Activated CD4-positive, alpha-beta T cell treated with anti-CD3 and anti-CD28 coated beads for 36 hours (primary cell): ENCODE measurements at regions not wholly inside any gene's neighbourhood (a gene's known extent, or its start where the extent isn't known, plus 50 kb on each side); places are given as distances from the start of the nearest gene placed in this dataset.
"Not testable (repeated sequence)": the region's sequence is repeated elsewhere in the genome, so short reads cannot be mapped to it uniquely, and the experiment has no call there.

Source experiments
- ATAC-seq: fragments of 200-7000 bp; cut with Tn5 transposase; one replicate; pipeline ENCODE4 v1.10.0; 2021; ENCODE audit warnings: mild to moderate bottlenecking, moderate library complexity
- CTCF ChIA-PET: fragments of 350-600 bp; sonication (Branson Sonifier 250); formaldehyde crosslinking; loops from one replicate; lab custom pipeline; 2021; ENCODE audit warnings: antibody characterized with exemption; lab: Charles Lee
- POLR2A ChIA-PET: fragments of 350-600 bp; sonication (Branson Sonifier 250); formaldehyde crosslinking; loops from one replicate; lab custom pipeline; 2021; ENCODE audit warnings: antibody characterized with exemption, inconsistent platforms; lab: Charles Lee
- DNase-seq: peaks from one replicate; pipeline ENCODE4 v3.0.0-alpha.2; 2020
- H3K27ac Mint-ChIP-seq: one replicate; pipeline ENCODE4 v1.8.0; 2021; ENCODE audit warnings: mixed read lengths
- H3K27me3 Mint-ChIP-seq: one replicate; pipeline ENCODE4 v1.8.0; 2021; ENCODE audit warnings: mixed read lengths
- H3K36me3 Mint-ChIP-seq: one replicate; pipeline ENCODE4 v1.8.0; 2021; ENCODE audit warnings: low read depth, mixed read lengths
- H3K4me1 Mint-ChIP-seq: one replicate; pipeline ENCODE4 v1.8.0; 2021; ENCODE audit warnings: mixed read lengths
- H3K4me3 Mint-ChIP-seq: one replicate; pipeline ENCODE4 v1.8.0; 2021; ENCODE audit warnings: mild to moderate bottlenecking, moderate library complexity, mixed read lengths
- H3K9me3 Mint-ChIP-seq: one replicate; pipeline ENCODE4 v1.8.0; 2021; ENCODE audit warnings: low read depth, mixed read lengths
- intact Hi-C, 2 experiments: fragments of 100-400 bp; cut with DNase I in 1 of 2; cut with micrococcal nuclease in 1 of 2; formaldehyde crosslinking; loops; one replicate each; pipeline versions ENCODE4 v1.14.2 to v1.15.1; 2022 to 2024; cut with DNase I, micrococcal nuclease

DNA sequence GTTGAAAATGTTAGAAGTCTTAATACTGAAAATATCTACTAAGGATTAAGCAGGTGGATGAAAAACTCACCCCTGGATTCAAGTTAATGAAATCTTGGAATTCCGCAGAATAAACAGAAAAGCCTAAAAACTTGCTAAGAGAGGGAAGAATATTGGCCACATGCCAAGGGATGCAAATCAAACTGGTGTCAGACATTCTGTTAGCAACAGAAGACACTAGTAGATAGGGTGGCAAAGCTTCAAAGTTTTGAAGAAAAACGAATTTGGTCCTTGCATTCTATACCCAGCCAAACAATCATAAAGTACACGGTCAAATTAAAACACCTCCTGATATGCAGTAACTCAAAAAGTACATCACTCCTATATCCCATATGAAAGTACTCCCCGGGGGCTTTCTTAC, 77.1 kb upstream of the ADTRP start:
- Mint-ChIP-seq H3K4me3 (no peak overlapping the region), H3K4me1 (peaks cover 6% of the 10 kb centered on the region), H3K27ac (no peak overlapping the region), H3K36me3 (no peaks in the 10 kb centered on the region), H3K9me3 (peaks cover 2% of the 10 kb centered on the region), H3K27me3 (peaks cover 2% of the 10 kb centered on the region)
- no peak for DNase-seq
- no peak for ATAC-seq
- intact Hi-C loops, result no loop called here
- ChIA-PET CTCF (no interaction called here), POLR2A (no interaction called here)

DNA sequence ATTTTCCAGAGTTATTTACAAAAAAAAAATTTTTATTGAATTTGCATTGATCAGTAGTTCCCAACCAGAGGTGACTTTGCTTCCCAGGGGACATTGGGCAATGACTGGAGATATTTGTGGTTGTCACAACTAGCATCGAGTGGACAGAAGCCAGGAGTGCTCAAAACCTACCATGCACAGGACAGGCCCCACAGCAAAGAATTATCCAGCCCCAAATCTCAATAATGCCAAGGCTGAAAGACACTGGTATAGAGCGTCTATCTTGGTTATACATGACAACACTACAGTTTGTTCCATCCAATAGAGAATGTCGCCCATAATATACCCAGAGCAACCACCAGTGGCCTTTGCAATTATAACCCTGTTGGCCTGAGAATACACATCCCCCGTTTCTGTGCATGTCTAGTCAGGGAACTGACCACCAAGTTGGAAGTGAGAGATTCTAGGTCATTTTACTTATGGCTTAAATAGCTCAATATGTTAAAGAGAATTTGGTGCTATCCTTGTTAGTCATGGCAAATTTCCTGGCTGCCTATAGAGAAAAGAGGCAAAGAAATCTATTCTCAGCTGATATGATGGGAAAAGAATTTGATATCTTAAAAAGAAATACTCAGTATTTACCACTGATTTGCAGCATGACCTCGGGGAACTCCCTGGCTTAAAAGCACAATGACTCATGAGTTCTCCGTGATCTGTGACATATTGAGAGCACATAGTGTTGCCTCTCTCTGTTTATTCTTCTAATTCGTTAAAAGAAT, 76.0 kb upstream of the ADTRP start:
- DNase-seq (peak; percentile 21), ATAC-seq (peak; percentile 81)
- peaks cover 2% of the 10 kb centered on the region for H3K9me3 Mint-ChIP-seq
- ChIA-PET POLR2A (no interaction called here), CTCF (interaction anchor here (0.6 to 1.1 kb wide), 3 partner anchors 10 to 185 kb away, joined by 3 read pairs; no protein-coding TSS in a partner anchor)
- H3K27me3 Mint-ChIP-seq, result peaks cover 2% of the 10 kb centered on the region
- H3K27ac Mint-ChIP-seq, result no peak overlapping the region
- H3K36me3 Mint-ChIP-seq, result no peaks in the 10 kb centered on the region
- H3K4me1 Mint-ChIP-seq, result peaks cover 6% of the 10 kb centered on the region
- no peak overlapping the region for H3K4me3 Mint-ChIP-seq
- intact Hi-C loops, result no loop called here

DNA sequence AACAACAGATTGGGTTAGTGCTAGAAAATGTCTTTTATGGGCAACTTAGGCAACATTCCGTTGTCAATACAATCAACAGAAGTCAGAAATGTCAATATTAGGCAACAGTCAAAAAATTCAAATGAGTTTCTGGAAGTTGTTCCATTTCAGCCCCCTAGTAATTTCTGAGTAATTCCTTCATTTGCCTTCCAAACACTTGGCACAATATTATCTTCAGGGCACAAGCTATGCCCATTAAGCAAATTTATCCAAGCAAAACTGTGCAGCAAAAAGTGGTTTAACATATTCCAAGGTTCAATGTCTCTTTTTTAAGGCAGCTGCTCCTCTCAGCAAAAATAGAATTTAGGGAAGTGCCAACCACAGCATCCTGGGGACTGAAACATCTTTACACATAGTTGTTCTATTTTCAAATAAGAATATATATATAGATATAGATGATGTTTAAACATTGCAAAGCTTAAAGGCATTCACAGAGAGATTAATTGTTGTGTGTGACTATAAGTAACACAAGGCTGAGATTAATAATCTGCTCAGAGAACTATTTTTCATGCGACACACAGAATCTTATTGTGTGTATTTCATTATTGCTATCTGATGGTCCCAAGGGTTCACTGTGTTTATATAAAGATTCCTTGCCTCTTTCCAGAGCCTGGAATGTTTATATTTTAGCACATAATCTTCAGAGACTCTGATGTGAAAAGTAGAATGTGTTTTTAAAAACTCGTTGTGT, 75.2 kb upstream of the ADTRP start:
- DNase-seq (no peak), ATAC-seq (no peak)
- H3K36me3 Mint-ChIP-seq, result no peaks in the 10 kb centered on the region
- peaks cover 2% of the 10 kb centered on the region for H3K27me3 Mint-ChIP-seq
- CTCF ChIA-PET, result interaction anchor here (0.6 to 1.1 kb wide), 3 partner anchors 10 to 185 kb away, joined by 3 read pairs; no protein-coding TSS in a partner anchor
- POLR2A ChIA-PET, result no interaction called here
- H3K27ac Mint-ChIP-seq, result no peak overlapping the region
- intact Hi-C loops, result no loop called here
- H3K4me1 Mint-ChIP-seq, result peaks cover 6% of the 10 kb centered on the region
- H3K9me3 Mint-ChIP-seq, result peaks cover 2% of the 10 kb centered on the region
- no peak overlapping the region for H3K4me3 Mint-ChIP-seq

DNA sequence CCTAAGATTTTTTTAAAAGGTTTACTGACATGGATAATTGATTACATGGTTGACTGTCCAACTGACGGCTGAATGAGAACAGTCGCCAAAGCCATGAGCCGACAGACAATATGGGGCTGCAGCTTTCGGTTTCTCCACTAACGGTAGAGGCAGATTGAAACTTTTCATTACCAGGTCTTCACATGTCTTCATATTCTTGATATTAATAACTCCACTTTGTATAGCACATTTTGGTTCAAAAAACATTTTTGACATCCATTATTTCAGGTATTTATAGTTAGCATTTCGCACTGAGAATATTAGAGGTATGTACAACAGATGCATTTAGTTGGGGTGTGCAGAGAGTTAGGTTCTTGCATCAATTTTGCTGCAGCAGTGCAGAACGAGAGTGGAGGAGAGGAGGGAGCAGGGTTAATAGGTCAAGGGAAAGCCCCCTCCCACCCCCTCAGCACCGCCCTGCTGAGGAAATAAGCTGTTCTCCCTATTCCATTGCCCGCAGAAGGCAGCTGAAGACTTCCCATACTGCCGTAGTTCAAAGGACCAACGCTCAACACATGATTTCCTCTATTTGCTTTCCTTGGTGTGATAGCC, 73.6 kb upstream of the ADTRP start:
- Mint-ChIP-seq H3K27ac (no peak overlapping the region), H3K4me1 (peaks cover 6% of the 10 kb centered on the region), H3K9me3 (no peaks in the 10 kb centered on the region), H3K4me3 (no peak overlapping the region), H3K36me3 (no peaks in the 10 kb centered on the region), H3K27me3 (peaks cover 2% of the 10 kb centered on the region)
- ATAC-seq (no peak), DNase-seq (no peak)
- intact Hi-C loops, result no loop called here
- ChIA-PET POLR2A (no interaction called here), CTCF (interaction anchor here (0.8 kb wide), 1 partner anchor 196 kb away, joined by 3 read pairs; no protein-coding TSS in a partner anchor)

DNA sequence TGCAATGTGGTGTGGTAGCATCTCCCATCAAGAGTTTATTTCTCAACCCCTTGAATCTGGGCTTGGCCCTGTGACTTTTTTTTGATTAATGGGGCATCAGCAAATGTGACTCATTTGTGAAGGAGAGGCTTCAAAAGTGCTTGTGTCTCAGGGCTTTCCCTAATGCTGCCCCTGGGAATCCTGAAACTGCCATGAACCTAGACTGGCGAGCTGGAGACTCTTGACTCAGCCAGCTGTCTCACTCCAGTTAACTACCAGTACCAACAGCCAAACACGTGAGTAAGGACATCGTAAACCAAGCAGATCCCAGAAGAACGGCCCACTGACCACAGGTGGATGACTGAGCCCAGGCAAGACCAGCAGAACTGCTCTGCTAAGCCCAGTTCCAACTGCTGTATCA, 72.8 kb upstream of the ADTRP start:
- H3K27ac Mint-ChIP-seq, result no peak overlapping the region
- ChIA-PET CTCF (interaction anchor here (0.8 kb wide), 1 partner anchor 26 kb away, joined by 3 read pairs; no protein-coding TSS in a partner anchor), POLR2A (no interaction called here)
- H3K4me1 Mint-ChIP-seq, result peaks cover 6% of the 10 kb centered on the region
- ATAC-seq (no peak), DNase-seq (no peak)
- no peaks in the 10 kb centered on the region for H3K9me3 Mint-ChIP-seq
- H3K36me3 Mint-ChIP-seq, result no peaks in the 10 kb centered on the region
- intact Hi-C loops, result no loop called here
- H3K4me3 Mint-ChIP-seq, result no peak overlapping the region
- H3K27me3 Mint-ChIP-seq, result peaks cover 2% of the 10 kb centered on the region

DNA sequence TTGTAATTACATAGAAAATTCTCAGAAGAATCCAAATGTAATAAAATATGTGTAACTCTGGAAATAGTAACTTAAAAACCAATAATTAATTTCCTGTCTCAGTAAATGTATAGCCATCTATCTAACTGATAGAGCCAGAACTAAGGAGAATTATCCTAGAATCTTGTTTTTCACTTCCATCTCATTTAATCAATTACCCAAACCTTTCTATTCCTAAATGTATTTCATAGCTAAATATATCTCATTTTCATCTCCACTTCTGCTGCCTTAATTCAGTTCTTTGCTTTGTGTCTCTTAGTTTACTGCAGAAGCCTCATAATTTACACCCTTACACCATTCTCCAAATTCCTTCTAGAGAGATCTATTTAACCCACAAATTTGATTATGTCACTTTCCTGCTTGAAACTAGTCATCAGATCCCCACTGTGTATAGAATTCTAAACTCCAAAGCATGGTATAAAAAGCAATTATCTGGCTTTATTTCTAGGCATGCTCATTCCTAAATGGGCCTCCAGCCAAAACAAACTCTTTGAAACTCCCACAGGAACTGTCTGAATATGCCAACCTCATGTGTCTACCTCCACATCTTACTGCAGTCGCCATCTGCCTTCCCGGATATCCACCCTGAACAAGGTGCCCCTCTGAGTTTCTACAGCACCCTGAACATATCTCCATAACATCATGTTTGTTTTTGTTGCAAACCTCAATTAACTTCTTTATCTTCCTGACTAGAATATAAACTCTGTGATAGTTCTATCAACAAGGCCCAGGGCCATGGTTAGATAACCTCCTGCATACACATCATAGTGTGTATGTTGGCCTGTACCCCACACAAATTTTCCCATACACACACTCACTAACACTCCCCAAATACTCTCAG, 70.5 kb upstream of the ADTRP start:
- intact Hi-C loops, result no loop called here
- DNase-seq (no peak), ATAC-seq (no peak)
- CTCF ChIA-PET, result no interaction called here
- POLR2A ChIA-PET, result no interaction called here
- no peak overlapping the region for H3K27ac Mint-ChIP-seq
- H3K36me3 Mint-ChIP-seq, result no peaks in the 10 kb centered on the region
- H3K27me3 Mint-ChIP-seq, result no peaks in the 10 kb centered on the region
- H3K4me1 Mint-ChIP-seq, result no peaks in the 10 kb centered on the region
- no peak overlapping the region for H3K4me3 Mint-ChIP-seq
- no peaks in the 10 kb centered on the region for H3K9me3 Mint-ChIP-seq

DNA sequence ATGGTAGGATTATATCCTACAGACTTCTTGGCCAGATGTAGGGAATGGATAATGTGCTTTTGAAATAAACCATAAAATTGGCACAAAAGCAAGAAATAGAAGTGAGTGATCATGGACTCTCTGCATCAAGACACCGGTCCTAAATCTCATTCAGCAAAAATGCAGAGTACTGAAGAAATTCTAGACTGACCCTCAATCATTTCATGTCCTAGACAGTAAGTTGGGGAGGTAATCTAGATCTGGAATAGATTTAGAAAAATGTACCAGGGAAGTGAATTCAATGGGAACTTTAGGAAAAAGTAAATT, 69.7 kb upstream of the ADTRP start:
- no peak overlapping the region for H3K4me3 Mint-ChIP-seq
- POLR2A ChIA-PET, result no interaction called here

DNA sequence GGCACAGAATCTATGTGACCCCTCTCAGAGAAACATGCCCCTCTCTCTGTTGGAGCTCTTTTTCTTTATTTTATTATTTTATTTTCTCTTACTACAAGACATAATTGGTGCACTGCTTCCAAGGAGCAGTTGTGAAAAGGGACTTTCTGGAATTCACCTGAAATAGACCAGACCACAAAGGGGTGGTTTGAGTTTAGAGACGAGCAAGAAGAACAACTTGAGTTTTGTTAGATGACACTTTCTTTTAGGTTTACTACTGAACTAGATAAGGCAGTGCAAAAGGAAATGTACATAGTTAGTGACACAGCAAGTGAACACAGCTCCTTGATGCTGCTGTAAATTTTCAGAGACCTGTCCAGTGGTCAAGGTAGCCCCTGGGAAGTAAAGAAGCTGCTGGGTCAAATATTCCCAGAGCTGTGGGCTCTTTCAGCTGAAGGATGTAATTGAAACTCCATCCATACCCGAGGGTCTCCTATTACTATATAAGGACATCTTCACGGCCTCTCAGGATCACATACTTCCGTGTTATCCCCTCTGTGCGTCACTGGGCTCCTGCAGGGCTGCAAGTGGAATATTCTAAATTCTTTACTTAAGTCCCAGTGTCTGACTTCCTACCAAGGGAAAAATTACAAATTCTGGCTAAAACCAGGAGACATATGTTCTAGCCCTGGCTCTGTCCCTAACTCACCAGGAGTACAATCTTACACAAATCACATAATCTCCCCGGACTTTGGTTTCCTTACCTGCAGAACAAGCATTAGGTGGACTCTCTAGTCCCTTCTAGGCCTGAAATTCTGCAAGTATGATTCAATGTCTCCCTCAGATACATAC, 69.1 kb upstream of the ADTRP start:
- POLR2A ChIA-PET, result no interaction called here
- no peak overlapping the region for H3K4me3 Mint-ChIP-seq
- H3K27me3 Mint-ChIP-seq, result no peaks in the 10 kb centered on the region
- CTCF ChIA-PET, result no interaction called here
- H3K27ac Mint-ChIP-seq, result no peak overlapping the region
- H3K36me3 Mint-ChIP-seq, result no peaks in the 10 kb centered on the region
- no peak for ATAC-seq
- DNase-seq, result no peak
- no peaks in the 10 kb centered on the region for H3K9me3 Mint-ChIP-seq
- intact Hi-C loops, result no loop called here
- no peaks in the 10 kb centered on the region for H3K4me1 Mint-ChIP-seq

More for the DNA sequence above, 69.7 kb upstream of the ADTRP start:
- intact Hi-C loops, result no loop called here
- CTCF ChIA-PET, result no interaction called here
- H3K27ac Mint-ChIP-seq, result no peak overlapping the region
- H3K4me1 Mint-ChIP-seq, result no peaks in the 10 kb centered on the region
- H3K27me3 Mint-ChIP-seq, result no peaks in the 10 kb centered on the region
- ATAC-seq (no peak), DNase-seq (no peak)
- no peaks in the 10 kb centered on the region for H3K36me3 Mint-ChIP-seq
- no peaks in the 10 kb centered on the region for H3K9me3 Mint-ChIP-seq

DNA sequence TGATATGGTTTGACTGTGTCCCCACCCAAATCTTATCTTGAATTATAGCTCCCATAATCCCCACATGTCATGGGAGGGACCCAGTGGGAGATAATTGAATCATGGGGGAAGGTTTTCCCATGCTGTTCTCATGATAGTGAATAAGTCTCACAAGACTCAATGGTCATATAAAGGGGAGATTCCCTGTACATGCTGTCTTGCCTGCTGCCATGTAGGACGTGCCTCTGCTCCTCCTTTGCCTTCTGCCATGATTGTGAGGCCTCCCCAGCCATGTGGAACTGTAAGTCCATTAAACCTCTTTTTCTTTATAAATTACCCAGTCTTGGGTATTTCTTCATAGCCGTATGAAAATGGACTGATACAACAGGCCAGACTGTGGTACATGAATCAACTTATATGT, 68.5 kb upstream of the ADTRP start:
- H3K27me3 Mint-ChIP-seq, POLR2A ChIA-PET, DNase-seq, H3K36me3 Mint-ChIP-seq, intact Hi-C loops, H3K9me3 Mint-ChIP-seq, CTCF ChIA-PET, H3K4me1 Mint-ChIP-seq, ATAC-seq, H3K4me3 Mint-ChIP-seq, H3K27ac Mint-ChIP-seq: not testable (repeated sequence)

DNA sequence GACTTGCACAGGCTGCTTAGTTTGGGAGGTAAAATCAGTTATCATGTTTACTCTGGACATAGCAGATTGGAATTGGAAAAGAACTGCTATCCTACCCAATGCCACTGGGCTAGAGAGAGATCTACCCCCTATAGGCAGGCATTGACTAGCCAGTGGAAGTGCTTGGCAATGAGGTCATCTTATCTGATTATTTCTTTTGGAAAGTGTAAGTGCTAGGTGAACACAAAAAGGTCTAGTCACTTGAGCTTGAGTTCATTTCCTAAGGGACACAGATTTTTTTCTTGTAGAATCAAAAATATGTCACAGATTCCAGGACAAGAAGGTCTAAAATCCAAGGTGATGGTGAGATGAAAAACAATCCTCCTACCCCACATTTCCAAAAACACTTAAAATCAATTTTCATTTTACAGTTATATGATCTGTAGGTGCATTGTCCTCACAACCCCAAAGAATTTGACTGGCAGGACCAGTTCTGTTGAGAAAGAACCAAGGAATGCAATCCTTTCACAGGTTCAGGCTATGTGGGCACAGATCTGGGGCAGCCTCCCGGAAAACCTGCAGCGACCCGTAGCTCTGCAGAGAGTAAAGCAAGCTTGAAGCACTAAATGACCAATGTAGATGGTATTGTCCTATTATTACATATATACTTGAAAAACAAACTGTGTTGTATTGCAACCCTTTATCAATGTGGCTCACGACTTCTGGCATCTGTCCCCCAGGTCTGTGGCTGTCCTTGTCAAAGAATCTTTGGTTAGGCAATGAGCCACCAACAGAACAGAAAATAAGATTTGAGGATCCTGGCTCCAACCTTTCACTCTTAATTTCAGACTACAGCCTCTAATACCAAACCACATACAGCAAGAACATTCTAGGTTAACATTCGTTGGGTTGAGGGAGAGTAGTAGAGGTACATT, 67.3 kb upstream of the ADTRP start:
- intact Hi-C loops, result no loop called here
- ChIA-PET CTCF (no interaction called here), POLR2A (no interaction called here)
- no peak overlapping the region for H3K27ac Mint-ChIP-seq
- H3K9me3 Mint-ChIP-seq, result no peaks in the 10 kb centered on the region
- H3K36me3 Mint-ChIP-seq, result no peaks in the 10 kb centered on the region
- H3K4me1 Mint-ChIP-seq, result no peaks in the 10 kb centered on the region
- no peaks in the 10 kb centered on the region for H3K27me3 Mint-ChIP-seq
- ATAC-seq (no peak), DNase-seq (no peak)
- no peak overlapping the region for H3K4me3 Mint-ChIP-seq
